IMR-90 (cell line): ENCODE measurements at regions not wholly inside any gene's neighbourhood (a gene's known extent, or its start where the extent isn't known, plus 50 kb on each side); places are given as distances from the start of the nearest gene placed in this dataset.
"Not testable (repeated sequence)": the region's sequence is repeated elsewhere in the genome, so short reads cannot be mapped to it uniquely, and the experiment has no call there.

ENCODE experiments used
- ATAC-seq: fragments of 200-7000 bp; cut with Tn5 transposase; 2 replicates; pipeline ENCODE4 v1.9.1; 2020; ENCODE audit warnings: low read depth, mild to moderate bottlenecking, moderate library complexity
- BruUV-seq: library from RNA; stranded (reverse); fragments of 400-500 nt; replicated peaks from 2 replicates; lab custom pipeline; 2021; lab: Mats Ljungman, UMichigan
- CTCF ChIA-PET: fragments of 300-600 bp; formaldehyde crosslinking; extraction: SDS; loops from one replicate; lab custom pipeline; 2021; ENCODE audit warnings: antibody characterized with exemption; lab: Yijun Ruan, JAX
- POLR2A ChIA-PET: fragments of 300-600 bp; sonication (Branson Sonifier 250); formaldehyde crosslinking; loops from one replicate; lab custom pipeline; 2022; ENCODE audit warnings: antibody characterized with exemption; ENCODE audit not compliant: unreplicated experiment; lab: Charles Lee
- DNase-seq: peaks from one replicate; pipeline ENCODE4 v3.0.0; 2013
- H2AFZ ChIP-seq: replicated peaks from 2 replicates; pipeline ENCODE3; 2013; ENCODE audit warnings: low read length, mild to moderate bottlenecking; ENCODE audit not compliant: poor library complexity
- H2AK5ac ChIP-seq: 2 replicates; pipeline ENCODE4 v1.6.1; 2013; ENCODE audit warnings: low read depth, low read length, inconsistent platforms
- H2AK9ac ChIP-seq: replicated peaks from 2 replicates; pipeline ENCODE3; 2013; ENCODE audit warnings: mild to moderate bottlenecking, low read depth, low read length, moderate library complexity; ENCODE audit not compliant: poor library complexity
- H2BK120ac ChIP-seq: 2 replicates; pipeline ENCODE4 v1.6.1; 2013; ENCODE audit warnings: low read depth, low read length, inconsistent platforms
- H2BK15ac ChIP-seq: 3 replicates; pipeline ENCODE4 v1.6.1; 2013; ENCODE audit warnings: low read depth, low read length, inconsistent platforms
- H2BK20ac ChIP-seq: 2 replicates; pipeline ENCODE4 v1.6.1; 2013; ENCODE audit warnings: low read depth, mild to moderate bottlenecking, inconsistent platforms, low read length, moderate library complexity
- H2BK5ac ChIP-seq: 2 replicates; pipeline ENCODE4 v1.6.1; 2013; ENCODE audit warnings: mild to moderate bottlenecking, low read depth, low read length, inconsistent platforms; ENCODE audit not compliant: poor library complexity, severe bottlenecking
- H3K14ac ChIP-seq: replicated peaks from 2 replicates; pipeline ENCODE4 v1.6.1; 2013; ENCODE audit warnings: low read depth, low read length, inconsistent platforms
- H3K18ac ChIP-seq: 2 replicates; pipeline ENCODE4 v1.6.1; 2013; ENCODE audit warnings: low read depth, low read length, control low read depth
- H3K23ac ChIP-seq: 2 replicates; pipeline ENCODE4 v1.6.1; 2013; ENCODE audit warnings: low read depth, low read length, inconsistent platforms
- H3K27ac ChIP-seq: 2 replicates; pipeline ENCODE4 v1.5.1; 2013; ENCODE audit warnings: mild to moderate bottlenecking, control low read depth, low read length; ENCODE audit not compliant: insufficient read depth
- H3K27me3 ChIP-seq: 2 replicates; pipeline ENCODE4 v1.6.1; 2013; ENCODE audit warnings: low read length; ENCODE audit not compliant: control insufficient read depth, insufficient read depth
- H3K36me3 ChIP-seq: 2 replicates; pipeline ENCODE4 v1.6.1; 2013; ENCODE audit warnings: low read length, mixed read lengths; ENCODE audit not compliant: control insufficient read depth, insufficient read depth
- H3K4ac ChIP-seq: 2 replicates; pipeline ENCODE4 v1.6.1; 2013; ENCODE audit warnings: low read depth, low read length, inconsistent platforms
- H3K4me1 ChIP-seq: 2 replicates; pipeline ENCODE4 v1.6.1; 2013; ENCODE audit warnings: low read length, mixed read lengths; ENCODE audit not compliant: control insufficient read depth, insufficient read depth
- H3K4me2 ChIP-seq: 2 replicates; pipeline ENCODE4 v1.6.1; 2013; ENCODE audit warnings: low read depth, mild to moderate bottlenecking, control low read depth, low read length, moderate library complexity
- H3K4me3 ChIP-seq: 2 replicates; pipeline ENCODE4 v1.5.1; 2013; ENCODE audit warnings: low read depth, mild to moderate bottlenecking, control low read depth, low read length, moderate library complexity; ENCODE audit not compliant: insufficient read depth
- H3K56ac ChIP-seq: 2 replicates; pipeline ENCODE4 v1.6.1; 2013; ENCODE audit warnings: low read length, inconsistent platforms; ENCODE audit not compliant: insufficient read depth; ENCODE audit errors: extremely low read depth
- H3K79me1 ChIP-seq, 2 experiments: 2 replicates each; pipeline ENCODE4 v1.6.1; 2013; ENCODE audit warnings: low read length in 2 of 2, inconsistent platforms in 1 of 2, low read depth in 1 of 2
- H3K9ac ChIP-seq: 2 replicates; pipeline ENCODE4 v1.6.1; 2013; ENCODE audit warnings: low read depth, low read length, control low read depth
- H3K9me1 ChIP-seq: 2 replicates; pipeline ENCODE4 v1.6.1; 2013; ENCODE audit warnings: low read length, inconsistent platforms; ENCODE audit not compliant: insufficient read depth
- H3K9me3 ChIP-seq: 2 replicates; pipeline ENCODE4 v1.6.1; 2013; ENCODE audit warnings: low read length; ENCODE audit not compliant: control insufficient read depth, insufficient read depth
- H4K20me1 ChIP-seq: 2 replicates; pipeline ENCODE4 v1.6.1; 2013; ENCODE audit warnings: low read length, inconsistent platforms; ENCODE audit not compliant: insufficient read depth
- H4K5ac ChIP-seq: 2 replicates; pipeline ENCODE4 v1.6.1; 2013; ENCODE audit warnings: mild to moderate bottlenecking, low read depth, low read length, control low read depth
- H4K8ac ChIP-seq, 2 experiments: 2 replicates each; pipeline ENCODE4 v1.6.1; 2013; ENCODE audit warnings: low read depth in 2 of 2, low read length in 2 of 2, control low read depth in 1 of 2, inconsistent platforms in 1 of 2
- H4K91ac ChIP-seq: 2 replicates; pipeline ENCODE4 v1.6.1; 2013; ENCODE audit warnings: low read depth, low read length, inconsistent platforms; ENCODE audit not compliant: insufficient read depth
- WGBS, 2 experiments: methylation state at CpG; one replicate each; pipeline versions ENCODE4 v1.1.5 to v1.1.7; 2013; ENCODE audit warnings: missing lambda C conversion rate in 2 of 2; ENCODE audit not compliant: insufficient read length in 1 of 2; ENCODE audit errors: extremely low coverage in 2 of 2; 5-methylcytosine and 5-hydroxymethylcytosine counted together
- dilution Hi-C: fragments of 300-500 bp; cut with HindIII; formaldehyde crosslinking; loops from one replicate; pipeline ENCODE4 v1.14.3; 2018; ENCODE audit warnings: low sequenced_read_pairs; ENCODE audit not compliant: unreplicated experiment
- in situ Hi-C: fragments of 300-500 bp; cut with MboI; formaldehyde crosslinking; loops from 3 replicates; pipeline ENCODE4 v1.14.3; 2019; ENCODE audit warnings: low sequenced_read_pairs, inconsistent platforms, mixed read lengths
- intact Hi-C: fragments of 100-400 bp; cut with micrococcal nuclease; formaldehyde crosslinking; loops from 2 replicates; pipeline ENCODE4 v1.10.0; 2022

- H3K9ac ChIP-seq, H3K79me1 ChIP-seq, H4K5ac ChIP-seq, BruUV-seq, intact Hi-C loops, H3K4me1 ChIP-seq, H4K8ac ChIP-seq, H3K36me3 ChIP-seq, H2BK20ac ChIP-seq, H3K4ac ChIP-seq, H4K20me1 ChIP-seq, CTCF ChIA-PET, H3K4me2 ChIP-seq, H3K9me3 ChIP-seq, H4K91ac ChIP-seq, H2BK120ac ChIP-seq, H2AFZ ChIP-seq, POLR2A ChIA-PET, H2BK15ac ChIP-seq, H2BK5ac ChIP-seq, DNase-seq, dilution Hi-C loops, ATAC-seq, H3K23ac ChIP-seq, H3K4me3 ChIP-seq, H3K9me1 ChIP-seq, H2AK9ac ChIP-seq, H3K27ac ChIP-seq, in situ Hi-C loops, H3K27me3 ChIP-seq, H3K56ac ChIP-seq, H2AK5ac ChIP-seq, H3K18ac ChIP-seq, H3K14ac ChIP-seq: not testable (repeated sequence)
- WGBS, 2 experiments, result 98% methylated on average over 6 of the region's 10 CpGs; no CpG with 5 or more reads in 1 of the 2 experiments
Observed at GRCh38 chr5:34180225-34180624, 137.2 kb upstream of the C1QTNF3 start.

- CTCF ChIA-PET, H3K18ac ChIP-seq, H2BK5ac ChIP-seq, H2AK5ac ChIP-seq, H4K5ac ChIP-seq, H3K4ac ChIP-seq, POLR2A ChIA-PET, H3K4me1 ChIP-seq, H3K4me3 ChIP-seq, H4K8ac ChIP-seq, in situ Hi-C loops, ATAC-seq, H3K56ac ChIP-seq, intact Hi-C loops, H3K27ac ChIP-seq, H2AK9ac ChIP-seq, H2AFZ ChIP-seq, H2BK120ac ChIP-seq, H3K14ac ChIP-seq, H3K4me2 ChIP-seq, H3K9ac ChIP-seq, DNase-seq, H3K27me3 ChIP-seq, dilution Hi-C loops, H2BK15ac ChIP-seq, H3K9me1 ChIP-seq, H3K23ac ChIP-seq, H3K36me3 ChIP-seq, H4K91ac ChIP-seq, H4K20me1 ChIP-seq, H2BK20ac ChIP-seq, BruUV-seq, H3K9me3 ChIP-seq, H3K79me1 ChIP-seq: not testable (repeated sequence)
- WGBS, 2 experiments, result 100% methylated on average over 3 of the region's 14 CpGs; no CpG with 5 or more reads in 1 of the 2 experiments
Observed at GRCh38 chr5:34180940-34181614, 138.1 kb upstream of the C1QTNF3 start.
